PC-9 (cell line): ENCODE measurements at regions not wholly inside any gene's neighbourhood (a gene's known extent, or its start where the extent isn't known, plus 50 kb on each side); places are given as distances from the start of the nearest gene placed in this dataset.

ENCODE experiments used
- CTCF ChIP-seq: fragments of 200-600 bp; sonication (generic); conservative IDR thresholded peaks from 2 replicates; pipeline ENCODE4 v1.6.1; 2017; ENCODE audit warnings: mixed run types, antibody characterized with exemption, mild to moderate bottlenecking, moderate library complexity
- EZH2 ChIP-seq: fragments of 200-600 bp; sonication (generic); IDR thresholded peaks from 2 replicates; pipeline ENCODE4 v1.8.0; 2017; ENCODE audit warnings: antibody characterized with exemption, low read depth

GRCh38 chr3:115502128-115502527 lies 121.2 kb upstream of the GAP43 start:
- no peak for TF ChIP-seq CTCF
- no peak for TF ChIP-seq EZH2
